CD4-positive, alpha-beta memory T cell (primary cell): ENCODE measurements at regions not wholly inside any gene's neighbourhood (a gene's known extent, or its start where the extent isn't known, plus 50 kb on each side); places are given as distances from the start of the nearest gene placed in this dataset.

Experiments used
- CTCF ChIA-PET: fragments of 350-600 bp; sonication (Branson Sonifier 250); formaldehyde crosslinking; loops from one replicate; lab custom pipeline; 2021; ENCODE audit warnings: inconsistent platforms; ENCODE audit not compliant: partially characterized antibody; lab: Charles Lee
- POLR2A ChIA-PET: fragments of 350-600 bp; sonication (Branson Sonifier 250); formaldehyde crosslinking; loops from one replicate; lab custom pipeline; 2021; ENCODE audit not compliant: partially characterized antibody; lab: Charles Lee
- DNase-seq, 5 donors: peaks; one replicate each; pipeline versions ENCODE4 v3.0.0 to v3.0.0-alpha.2; 2020 to 2022; ENCODE audit warnings: mixed read lengths in 1 of 5
- H3K27ac ChIP-seq: one replicate; pipeline ENCODE4 v1.7.0; 2013; ENCODE audit warnings: low read depth, low read length
- H3K27me3 ChIP-seq: 2 replicates; pipeline ENCODE4 v1.7.0; 2013; ENCODE audit warnings: mild to moderate bottlenecking, low read length, moderate library complexity; ENCODE audit not compliant: insufficient read depth
- H3K36me3 ChIP-seq: 2 replicates; pipeline ENCODE4 v1.7.0; 2013; ENCODE audit warnings: mild to moderate bottlenecking, low read length, moderate library complexity; ENCODE audit not compliant: insufficient read depth
- H3K4me1 ChIP-seq: 2 replicates; pipeline ENCODE4 v1.7.0; 2013; ENCODE audit warnings: mild to moderate bottlenecking, low read length, moderate library complexity; ENCODE audit not compliant: insufficient read depth
- H3K4me3 ChIP-seq, 2 donors: one replicate each; pipeline ENCODE4 v1.7.0; 2013; ENCODE audit warnings: low read length in 2 of 2, mild to moderate bottlenecking in 1 of 2
- H3K9me3 ChIP-seq, 2 donors: one replicate each; pipeline ENCODE4 v1.7.0; 2013; ENCODE audit warnings: low read length in 2 of 2, control low read depth in 1 of 2; ENCODE audit not compliant: control insufficient read depth in 1 of 2
- H3K27ac Mint-ChIP-seq, 7 donors: one replicate each; pipeline ENCODE4 v1.8.0; 2020 to 2021; ENCODE audit warnings: mixed read lengths in 7 of 7, mild to moderate bottlenecking in 6 of 7, inconsistent platforms in 3 of 7, moderate library complexity in 3 of 7
- H3K27me3 Mint-ChIP-seq, 2 donors: one replicate each; pipeline ENCODE4 v1.8.0; 2020 to 2021; ENCODE audit warnings: mixed read lengths in 2 of 2
- H3K36me3 Mint-ChIP-seq, 2 donors: one replicate each; pipeline ENCODE4 v1.8.0; 2020 to 2021; ENCODE audit warnings: mixed read lengths in 2 of 2, inconsistent platforms in 1 of 2, mild to moderate bottlenecking in 1 of 2
- H3K4me1 Mint-ChIP-seq, 4 donors: one replicate each; pipeline ENCODE4 v1.8.0; 2020 to 2021; ENCODE audit warnings: mixed read lengths in 4 of 4, mild to moderate bottlenecking in 1 of 4
- H3K4me3 Mint-ChIP-seq, 8 donors: one replicate each; pipeline ENCODE4 v1.8.0; 2020 to 2021; ENCODE audit warnings: mixed read lengths in 8 of 8, mild to moderate bottlenecking in 7 of 8, moderate library complexity in 6 of 8, inconsistent platforms in 3 of 8
- H3K9me3 Mint-ChIP-seq, 8 donors: one replicate each; pipeline ENCODE4 v1.8.0; 2020 to 2021; ENCODE audit warnings: mixed read lengths in 8 of 8, mild to moderate bottlenecking in 5 of 8, inconsistent platforms in 3 of 8, moderate library complexity in 1 of 8
- intact Hi-C: fragments of 100-400 bp; cut with micrococcal nuclease; formaldehyde crosslinking; loops from one replicate; pipeline ENCODE4 v1.15.1; 2023

DNA sequence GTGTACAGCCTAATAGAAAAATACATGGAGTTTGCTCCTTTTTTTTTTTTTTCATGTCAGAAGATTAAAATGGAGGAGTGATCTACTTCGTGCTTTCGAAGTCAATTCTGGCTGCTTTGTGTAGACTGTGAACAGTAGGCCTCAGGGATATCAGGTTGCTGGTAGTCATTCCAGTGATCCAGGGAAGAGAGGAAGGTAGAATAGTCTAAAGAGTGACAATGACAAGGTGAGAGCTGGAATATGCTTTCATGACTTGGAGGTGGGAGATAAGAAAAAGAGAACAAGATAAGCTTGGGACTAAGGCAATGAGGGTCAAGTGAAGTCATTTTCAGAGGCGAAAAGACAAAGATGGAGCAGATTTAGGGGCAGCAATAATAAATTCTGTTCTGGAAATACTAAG lies 111.3 kb upstream of the MIR17HG start:
- no peaks in the 10 kb centered on the region for H3K4me1 Mint-ChIP-seq
- Histone ChIP-seq H3K4me3 (no peak overlapping the region), H3K27ac (no peak overlapping the region), H3K36me3 (no peaks in the 10 kb centered on the region), H3K27me3 (no peaks in the 10 kb centered on the region), H3K4me1 (no peaks in the 10 kb centered on the region), H3K9me3 (no peaks in the 10 kb centered on the region)
- H3K27ac Mint-ChIP-seq: no peak overlapping the region
- POLR2A ChIA-PET: no interaction called here
- intact Hi-C loops: no loop called here
- CTCF ChIA-PET: no interaction called here
- no peaks in the 10 kb centered on the region for H3K36me3 Mint-ChIP-seq
- no peaks in the 10 kb centered on the region for H3K9me3 Mint-ChIP-seq
- no peak overlapping the region for H3K4me3 Mint-ChIP-seq
- DNase-seq: no peak
- H3K27me3 Mint-ChIP-seq: peaks cover 0 to 2% of the 10 kb centered on the region in 2 donors

- no peaks in the 10 kb centered on the region for H3K36me3 Mint-ChIP-seq
- no peaks in the 10 kb centered on the region for H3K9me3 ChIP-seq
- no peaks in the 10 kb centered on the region for H3K27me3 ChIP-seq
- H3K27ac ChIP-seq: no peak overlapping the region
- H3K27me3 Mint-ChIP-seq: peaks cover 0 to 2% of the 10 kb centered on the region in 2 donors
- no peak overlapping the region for H3K27ac Mint-ChIP-seq
- intact Hi-C loops: no loop called here
- no peaks in the 10 kb centered on the region for H3K4me1 ChIP-seq
- H3K4me3 ChIP-seq: no peak overlapping the region
- DNase-seq: no peak
- H3K4me1 Mint-ChIP-seq: no peaks in the 10 kb centered on the region
- ChIA-PET POLR2A (no interaction called here), CTCF (no interaction called here)
- H3K4me3 Mint-ChIP-seq: no peak overlapping the region
- no peaks in the 10 kb centered on the region for H3K9me3 Mint-ChIP-seq
- H3K36me3 ChIP-seq: no peaks in the 10 kb centered on the region
Observed at GRCh38 chr13:91236921-91237320, 110.6 kb upstream of the MIR17HG start.

GRCh38 chr13:91238036-91238435 lies 109.5 kb upstream of the MIR17HG start:
- Histone ChIP-seq H3K9me3 (no peaks in the 10 kb centered on the region), H3K27ac (no peak overlapping the region), H3K4me3 (no peak overlapping the region), H3K27me3 (no peaks in the 10 kb centered on the region), H3K4me1 (no peaks in the 10 kb centered on the region), H3K36me3 (no peaks in the 10 kb centered on the region)
- Mint-ChIP-seq H3K4me3 (no peak overlapping the region), H3K27ac (no peak overlapping the region), H3K9me3 (no peaks in the 10 kb centered on the region), H3K27me3 (peaks cover 0 to under 1% of the 10 kb centered on the region in 2 donors), H3K36me3 (no peaks in the 10 kb centered on the region), H3K4me1 (no peaks in the 10 kb centered on the region)
- intact Hi-C loops: no loop called here
- no peak for DNase-seq
- ChIA-PET POLR2A (no interaction called here), CTCF (no interaction called here)

DNA sequence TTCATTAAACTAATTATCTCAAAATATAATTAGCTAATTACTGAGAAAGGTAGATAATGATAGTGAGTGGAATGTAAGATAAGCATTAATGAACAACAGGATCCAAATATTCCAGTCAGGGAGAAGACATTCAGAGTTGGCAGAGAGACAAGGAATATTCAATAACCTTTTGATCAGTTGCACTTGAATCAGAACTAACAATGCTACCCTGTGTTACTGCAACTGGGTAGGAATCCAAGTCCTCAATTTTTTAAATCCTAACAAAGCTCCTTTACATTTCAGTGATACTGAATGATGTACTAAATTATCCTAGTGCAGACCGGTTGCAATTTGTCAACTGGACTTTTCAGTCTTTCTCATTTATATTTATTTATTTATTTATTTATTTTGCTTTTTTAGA lies 107.1 kb upstream of the MIR17HG start:
- H3K36me3 Mint-ChIP-seq: no peaks in the 10 kb centered on the region
- ChIA-PET CTCF (no interaction called here), POLR2A (no interaction called here)
- no peaks in the 10 kb centered on the region for H3K4me1 Mint-ChIP-seq
- intact Hi-C loops: no loop called here
- H3K4me3 ChIP-seq: no peak overlapping the region
- no peaks in the 10 kb centered on the region for H3K36me3 ChIP-seq
- no peaks in the 10 kb centered on the region for H3K9me3 ChIP-seq
- H3K27me3 ChIP-seq: no peaks in the 10 kb centered on the region
- no peak overlapping the region for H3K27ac Mint-ChIP-seq
- H3K9me3 Mint-ChIP-seq: no peaks in the 10 kb centered on the region
- no peak overlapping the region for H3K4me3 Mint-ChIP-seq
- H3K27ac ChIP-seq: no peak overlapping the region
- no peaks in the 10 kb centered on the region for H3K4me1 ChIP-seq
- H3K27me3 Mint-ChIP-seq: no peaks in the 10 kb centered on the region
- no peak for DNase-seq

DNA sequence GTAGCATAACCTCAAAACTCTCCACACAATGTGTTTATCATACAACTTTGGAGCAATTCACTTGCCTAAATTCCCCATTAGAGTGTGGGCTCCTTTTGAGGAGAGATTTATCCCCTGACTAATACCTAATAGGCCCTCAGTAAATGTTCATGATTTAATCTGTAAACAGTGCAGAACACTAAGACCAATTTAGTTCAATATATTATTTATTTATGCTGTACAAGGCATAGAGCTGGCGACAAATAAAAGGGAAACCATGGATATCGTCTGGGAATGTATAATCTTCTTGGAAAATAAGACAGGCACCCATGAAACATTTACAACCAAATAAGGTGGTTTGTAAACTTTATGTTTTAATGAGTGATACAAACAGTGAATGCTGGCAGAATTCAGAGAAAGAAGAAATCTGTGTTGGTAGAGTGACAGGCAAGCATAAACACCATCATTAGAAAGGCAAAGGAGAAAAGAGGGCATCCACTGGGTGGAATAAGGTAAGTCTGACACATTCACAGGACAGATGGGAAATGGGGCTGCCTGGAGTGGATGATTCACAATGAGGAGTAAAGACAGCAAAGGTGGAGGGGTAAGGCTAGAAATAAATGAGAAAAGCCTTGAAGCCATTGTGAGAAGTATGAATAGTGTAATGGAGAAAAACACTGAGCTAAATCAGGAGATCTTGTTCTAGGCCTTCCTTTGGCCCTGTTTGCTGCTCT lies 106.1 kb upstream of the MIR17HG start:
- Mint-ChIP-seq H3K27ac (peak overlapping the region in 1 of 7 donors; percentile 4), H3K9me3 (no peaks in the 10 kb centered on the region), H3K4me3 (no peak overlapping the region), H3K27me3 (no peaks in the 10 kb centered on the region), H3K36me3 (no peaks in the 10 kb centered on the region), H3K4me1 (no peaks in the 10 kb centered on the region)
- Histone ChIP-seq H3K9me3 (no peaks in the 10 kb centered on the region), H3K27ac (no peak overlapping the region), H3K4me1 (no peaks in the 10 kb centered on the region), H3K36me3 (no peaks in the 10 kb centered on the region), H3K27me3 (no peaks in the 10 kb centered on the region), H3K4me3 (no peak overlapping the region)
- no peak for DNase-seq
- CTCF ChIA-PET: no interaction called here
- POLR2A ChIA-PET: no interaction called here
- intact Hi-C loops: no loop called here

DNA sequence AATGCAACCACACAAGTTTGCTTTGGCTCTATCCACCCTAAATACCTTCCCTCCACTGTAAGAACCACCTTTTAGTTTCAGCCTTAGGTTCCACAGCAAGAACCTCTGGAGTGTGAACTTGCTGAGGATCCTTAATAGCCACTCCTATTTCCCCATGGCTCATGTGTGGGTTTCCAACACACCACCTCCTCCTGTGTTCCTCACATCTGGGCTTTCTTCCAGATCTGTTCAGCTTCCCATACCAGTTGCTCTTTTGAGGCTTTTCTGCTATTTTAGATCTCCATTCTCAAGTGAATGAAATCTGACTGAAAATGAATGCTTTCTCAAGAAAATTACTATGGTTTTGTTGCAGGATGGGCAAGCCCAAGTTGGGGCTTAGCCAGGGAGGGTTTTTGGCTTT lies 104.8 kb upstream of the MIR17HG start:
- POLR2A ChIA-PET: no interaction called here

DNA sequence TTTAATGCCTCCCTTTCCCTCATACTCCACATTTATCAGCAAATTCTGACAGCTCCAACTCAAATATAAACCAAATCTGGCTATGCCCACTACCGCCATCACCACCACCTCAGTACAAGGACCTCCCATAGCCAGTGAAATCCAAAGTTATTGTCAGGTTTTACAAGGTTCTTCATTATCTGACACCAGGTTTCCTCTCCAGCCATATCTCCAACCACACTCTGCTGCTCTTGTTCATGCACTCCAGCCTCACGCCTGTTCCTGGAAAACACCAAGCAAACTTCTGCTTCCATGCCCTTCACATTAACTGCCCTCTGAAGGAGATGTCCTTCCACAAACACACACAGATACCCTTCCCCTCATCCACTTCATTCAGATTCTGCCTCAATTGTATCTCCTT lies 102.2 kb upstream of the MIR17HG start:
- H3K27ac ChIP-seq: no peak overlapping the region
- POLR2A ChIA-PET: no interaction called here
- CTCF ChIA-PET: no interaction called here
- H3K9me3 ChIP-seq: no peaks in the 10 kb centered on the region
- Mint-ChIP-seq H3K27ac (peak overlapping the region in 1 of 7 donors; percentile 6), H3K27me3 (peaks cover 2 to 5% of the 10 kb centered on the region in 2 donors), H3K9me3 (no peaks in the 10 kb centered on the region), H3K36me3 (no peaks in the 10 kb centered on the region), H3K4me3 (no peak overlapping the region), H3K4me1 (no peaks in the 10 kb centered on the region)
- no peaks in the 10 kb centered on the region for H3K4me1 ChIP-seq
- H3K36me3 ChIP-seq: no peaks in the 10 kb centered on the region
- H3K27me3 ChIP-seq: no peaks in the 10 kb centered on the region
- no peak overlapping the region for H3K4me3 ChIP-seq
- DNase-seq: no peak
- intact Hi-C loops: no loop called here

More for the DNA sequence above, 104.8 kb upstream of the MIR17HG start:
- Histone ChIP-seq H3K4me1 (no peaks in the 10 kb centered on the region), H3K27ac (no peak overlapping the region), H3K4me3 (no peak overlapping the region), H3K36me3 (no peaks in the 10 kb centered on the region), H3K9me3 (no peaks in the 10 kb centered on the region), H3K27me3 (no peaks in the 10 kb centered on the region)
- Mint-ChIP-seq H3K27me3 (no peaks in the 10 kb centered on the region), H3K4me3 (no peak overlapping the region), H3K4me1 (no peaks in the 10 kb centered on the region), H3K36me3 (no peaks in the 10 kb centered on the region), H3K27ac (no peak overlapping the region), H3K9me3 (no peaks in the 10 kb centered on the region)
- intact Hi-C loops: no loop called here
- no peak for DNase-seq
- CTCF ChIA-PET: no interaction called here

- Histone ChIP-seq H3K4me1 (no peaks in the 10 kb centered on the region), H3K4me3 (no peak overlapping the region), H3K36me3 (no peaks in the 10 kb centered on the region), H3K27ac (no peak overlapping the region), H3K9me3 (no peaks in the 10 kb centered on the region), H3K27me3 (no peaks in the 10 kb centered on the region)
- ChIA-PET POLR2A (no interaction called here), CTCF (no interaction called here)
- intact Hi-C loops: no loop called here
- Mint-ChIP-seq H3K36me3 (no peaks in the 10 kb centered on the region), H3K27ac (no peak overlapping the region), H3K9me3 (no peaks in the 10 kb centered on the region), H3K4me3 (no peak overlapping the region), H3K4me1 (no peaks in the 10 kb centered on the region), H3K27me3 (peaks cover 3 to 5% of the 10 kb centered on the region in 2 donors)
- DNase-seq: no peak
Observed at GRCh38 chr13:91247768-91248167, 99.7 kb upstream of the MIR17HG start.
